Activated naive CD8-positive, alpha-beta T cell (primary cell): ENCODE measurements at regions not wholly inside any gene's neighbourhood (a gene's known extent, or its start where the extent isn't known, plus 50 kb on each side); places are given as distances from the start of the nearest gene placed in this dataset.
A peak's percentile ranks its signal among the peaks of the same experiment; 100 is the strongest.

ENCODE experiments used
- H3K27ac Mint-ChIP-seq: one replicate; pipeline ENCODE4 v1.8.0; 2021; ENCODE audit warnings: mixed read lengths
- H3K27me3 Mint-ChIP-seq: one replicate; pipeline ENCODE4 v1.8.0; 2021; ENCODE audit warnings: mixed read lengths
- H3K36me3 Mint-ChIP-seq: one replicate; pipeline ENCODE4 v1.8.0; 2021; ENCODE audit warnings: mixed read lengths
- H3K4me1 Mint-ChIP-seq: one replicate; pipeline ENCODE4 v1.8.0; 2021; ENCODE audit warnings: low read depth, mixed read lengths
- H3K4me3 Mint-ChIP-seq: one replicate; pipeline ENCODE4 v1.8.0; 2021; ENCODE audit warnings: mild to moderate bottlenecking, mixed read lengths
- H3K9me3 Mint-ChIP-seq: one replicate; pipeline ENCODE4 v1.8.0; 2021; ENCODE audit warnings: low read depth, mixed read lengths

GRCh38 chr10:78349165-78349516 is 315.5 kb downstream of the RPS24 start:
- Mint-ChIP-seq H3K4me3 (no peak overlapping the region), H3K27ac (no peak overlapping the region), H3K36me3 (no peaks in the 10 kb centered on the region), H3K4me1 (no peaks in the 10 kb centered on the region), H3K27me3 (peaks cover 2% of the 10 kb centered on the region), H3K9me3 (no peaks in the 10 kb centered on the region)

- no peaks in the 10 kb centered on the region for H3K9me3 Mint-ChIP-seq
- H3K27me3 Mint-ChIP-seq, result peaks cover 2% of the 10 kb centered on the region
- H3K4me1 Mint-ChIP-seq, result no peaks in the 10 kb centered on the region
- H3K4me3 Mint-ChIP-seq, result no peak overlapping the region
- H3K36me3 Mint-ChIP-seq, result no peaks in the 10 kb centered on the region
- no peak overlapping the region for H3K27ac Mint-ChIP-seq
Observed at GRCh38 chr10:78349911-78350663, 316.4 kb downstream of the RPS24 start.

GRCh38 chr10:78351283-78351682 is 317.6 kb downstream of the RPS24 start:
- Mint-ChIP-seq H3K36me3 (no peaks in the 10 kb centered on the region), H3K9me3 (no peaks in the 10 kb centered on the region)

GRCh38 chr10:78351809-78352208 is 318.1 kb downstream of the RPS24 start:
- Mint-ChIP-seq H3K36me3 (no peaks in the 10 kb centered on the region), H3K4me1 (no peaks in the 10 kb centered on the region), H3K4me3 (no peak overlapping the region), H3K9me3 (no peaks in the 10 kb centered on the region), H3K27ac (no peak overlapping the region), H3K27me3 (peaks cover 2% of the 10 kb centered on the region)

More at GRCh38 chr10:78351283-78351682, 317.6 kb downstream of the RPS24 start:
- Mint-ChIP-seq H3K4me3 (no peak overlapping the region), H3K27ac (no peak overlapping the region), H3K4me1 (no peaks in the 10 kb centered on the region), H3K27me3 (peaks cover 2% of the 10 kb centered on the region)

- H3K36me3 Mint-ChIP-seq, result no peaks in the 10 kb centered on the region
- no peaks in the 10 kb centered on the region for H3K9me3 Mint-ChIP-seq
- peaks cover 2% of the 10 kb centered on the region for H3K27me3 Mint-ChIP-seq
- H3K4me1 Mint-ChIP-seq, result no peaks in the 10 kb centered on the region
- no peak overlapping the region for H3K4me3 Mint-ChIP-seq
- H3K27ac Mint-ChIP-seq, result no peak overlapping the region
Observed at GRCh38 chr10:78353636-78354035, 320.0 kb downstream of the RPS24 start.

- Mint-ChIP-seq H3K4me1 (no peaks in the 10 kb centered on the region), H3K27me3 (peaks cover 2% of the 10 kb centered on the region), H3K9me3 (no peaks in the 10 kb centered on the region), H3K27ac (no peak overlapping the region), H3K4me3 (no peak overlapping the region), H3K36me3 (no peaks in the 10 kb centered on the region)
Observed at GRCh38 chr10:78354101-78354500, 320.4 kb downstream of the RPS24 start.

GRCh38 chr10:78356291-78356900 is 322.7 kb downstream of the RPS24 start:
- no peaks in the 10 kb centered on the region for H3K36me3 Mint-ChIP-seq
- H3K4me3 Mint-ChIP-seq, result no peak overlapping the region
- no peaks in the 10 kb centered on the region for H3K9me3 Mint-ChIP-seq
- peaks cover 2% of the 10 kb centered on the region for H3K27me3 Mint-ChIP-seq
- no peak overlapping the region for H3K27ac Mint-ChIP-seq
- peaks cover 3% of the 10 kb centered on the region for H3K4me1 Mint-ChIP-seq

- H3K36me3 Mint-ChIP-seq, result no peaks in the 10 kb centered on the region
- H3K4me3 Mint-ChIP-seq, result no peak overlapping the region
- peaks cover 12% of the 10 kb centered on the region for H3K4me1 Mint-ChIP-seq
- H3K27me3 Mint-ChIP-seq, result peaks cover 2% of the 10 kb centered on the region
- H3K9me3 Mint-ChIP-seq, result no peaks in the 10 kb centered on the region
- H3K27ac Mint-ChIP-seq, result no peak overlapping the region
Observed at GRCh38 chr10:78357141-78358063, 323.7 kb downstream of the RPS24 start.

- H3K36me3 Mint-ChIP-seq, result no peaks in the 10 kb centered on the region
- H3K9me3 Mint-ChIP-seq, result no peaks in the 10 kb centered on the region
- no peak overlapping the region for H3K4me3 Mint-ChIP-seq
- no peak overlapping the region for H3K27ac Mint-ChIP-seq
- H3K27me3 Mint-ChIP-seq, result no peaks in the 10 kb centered on the region
- H3K4me1 Mint-ChIP-seq, result peaks cover 18% of the 10 kb centered on the region
Observed at GRCh38 chr10:78358351-78358750, 324.7 kb downstream of the RPS24 start.

- Mint-ChIP-seq H3K27ac (no peak overlapping the region), H3K27me3 (no peaks in the 10 kb centered on the region), H3K4me3 (no peak overlapping the region), H3K4me1 (peaks cover 18% of the 10 kb centered on the region), H3K9me3 (no peaks in the 10 kb centered on the region), H3K36me3 (no peaks in the 10 kb centered on the region)
Observed at GRCh38 chr10:78358982-78359381, 325.3 kb downstream of the RPS24 start.

GRCh38 chr10:78359640-78360091 is 326.0 kb downstream of the RPS24 start:
- no peaks in the 10 kb centered on the region for H3K27me3 Mint-ChIP-seq
- no peak overlapping the region for H3K4me3 Mint-ChIP-seq
- no peaks in the 10 kb centered on the region for H3K36me3 Mint-ChIP-seq
- no peaks in the 10 kb centered on the region for H3K9me3 Mint-ChIP-seq
- peaks cover 18% of the 10 kb centered on the region for H3K4me1 Mint-ChIP-seq
- no peak overlapping the region for H3K27ac Mint-ChIP-seq

GRCh38 chr10:78360284-78360683 is 326.6 kb downstream of the RPS24 start:
- no peak overlapping the region for H3K27ac Mint-ChIP-seq
- peaks cover 18% of the 10 kb centered on the region for H3K4me1 Mint-ChIP-seq
- H3K27me3 Mint-ChIP-seq, result no peaks in the 10 kb centered on the region
- no peaks in the 10 kb centered on the region for H3K36me3 Mint-ChIP-seq
- no peaks in the 10 kb centered on the region for H3K9me3 Mint-ChIP-seq
- no peak overlapping the region for H3K4me3 Mint-ChIP-seq

GRCh38 chr10:78361031-78361430 is 327.4 kb downstream of the RPS24 start:
- H3K27ac Mint-ChIP-seq, result no peak overlapping the region
- no peak overlapping the region for H3K4me3 Mint-ChIP-seq
- peaks cover 18% of the 10 kb centered on the region for H3K4me1 Mint-ChIP-seq
- no peaks in the 10 kb centered on the region for H3K36me3 Mint-ChIP-seq
- no peaks in the 10 kb centered on the region for H3K27me3 Mint-ChIP-seq
- H3K9me3 Mint-ChIP-seq, result no peaks in the 10 kb centered on the region

GRCh38 chr10:78362406-78363022 is 328.9 kb downstream of the RPS24 start:
- H3K36me3 Mint-ChIP-seq, result no peaks in the 10 kb centered on the region

GRCh38 chr10:78363190-78363589 is 329.5 kb downstream of the RPS24 start:
- Mint-ChIP-seq H3K27me3 (no peaks in the 10 kb centered on the region), H3K9me3 (no peaks in the 10 kb centered on the region), H3K36me3 (no peaks in the 10 kb centered on the region), H3K4me3 (no peak overlapping the region), H3K27ac (peak overlapping the region; percentile 28), H3K4me1 (peaks cover 18% of the 10 kb centered on the region)

More at GRCh38 chr10:78362406-78363022, 328.9 kb downstream of the RPS24 start:
- peaks cover 18% of the 10 kb centered on the region for H3K4me1 Mint-ChIP-seq
- H3K9me3 Mint-ChIP-seq, result no peaks in the 10 kb centered on the region
- H3K27ac Mint-ChIP-seq, result peak overlapping the region; percentile 72
- H3K27me3 Mint-ChIP-seq, result no peaks in the 10 kb centered on the region
- no peak overlapping the region for H3K4me3 Mint-ChIP-seq
